ENCODE measurements at regions not wholly inside any gene's neighbourhood (a gene's known extent, or its start where the extent isn't known, plus 50 kb on each side); places are given as distances from the start of the nearest gene placed in this dataset.

DNA sequence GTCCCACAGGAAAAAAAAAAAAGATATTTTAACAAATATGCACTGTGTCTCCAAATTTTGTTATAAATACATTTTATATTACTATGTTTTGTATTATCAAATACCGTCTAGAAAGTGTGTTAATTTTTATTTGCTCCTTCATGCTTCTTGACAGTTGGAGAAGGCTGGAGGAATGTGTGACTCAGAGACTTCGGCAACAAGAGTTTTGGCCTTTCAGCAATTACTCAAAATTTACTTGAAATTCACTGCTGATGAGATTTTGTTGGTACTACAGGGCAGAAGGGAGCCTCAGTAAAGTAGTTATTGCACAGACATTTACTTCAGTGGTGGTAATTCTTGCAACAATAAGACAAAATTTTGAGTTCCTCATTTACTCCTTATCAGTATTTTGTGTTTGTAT lies 2164.0 kb downstream of the PCDH7 start:
- Histone ChIP-seq H3K27me3 (replicated peaks in 1 of 4; ENCODE audit: control insufficient read depth in 3 of 4, extremely low read depth in 1 of 4, insufficient read depth in 3 of 4, low read length in 3 of 4) (no peaks in the 10 kb centered on the region), H2BK120ac (replicated peaks; ENCODE audit: low read depth, low read length) (no peak overlapping the region), H2BK5ac (ENCODE audit: low read depth, low read length) (no peak overlapping the region), H3K18ac (ENCODE audit: extremely low read depth, low read length) (no peak overlapping the region), H3K4me2 (ENCODE audit: insufficient read depth in 1 of 2, low read depth in 2 of 2, low read length in 2 of 2) (no peak overlapping the region), H3K79me1 (ENCODE audit: low read depth, low read length) (no peaks in the 10 kb centered on the region), H2BK20ac (ENCODE audit: low read length) (no peak overlapping the region), H3K27ac (ENCODE audit: low read depth, low read length) (no peak overlapping the region), H3K79me2 (ENCODE audit: control insufficient read depth in 1 of 2, insufficient read depth in 2 of 2, low read length in 2 of 2) (no peaks in the 10 kb centered on the region), H3K14ac (ENCODE audit: insufficient read length) (no peak overlapping the region), H2BK15ac (ENCODE audit: low read length) (no peak overlapping the region), H3K56ac (replicated peaks; ENCODE audit: insufficient read length, low read depth, low read length) (no peak overlapping the region), H3K9me3 (ENCODE audit: insufficient read depth in 2 of 2, low read depth in 1 of 2, low read length in 1 of 2) (no peaks in the 10 kb centered on the region), H3K23me2 (ENCODE audit: low read depth, low read length) (no peaks in the 10 kb centered on the region), H2BK12ac (ENCODE audit: low read depth, low read length) (no peak overlapping the region), H2AFZ (ENCODE audit: low read length) (no peak overlapping the region), H3K4ac (replicated peaks; ENCODE audit: insufficient read length, low read depth, low read length) (no peak overlapping the region), H3K9ac (replicated peaks in 1 of 4; ENCODE audit: extremely low read depth in 1 of 4, low read depth in 3 of 4, low read length in 3 of 4) (no peak overlapping the region), H2AK5ac (ENCODE audit: low read depth, low read length) (no peak overlapping the region), H3K23ac (ENCODE audit: insufficient read length) (no peak overlapping the region), H3K36me3 (ENCODE audit: control insufficient read depth in 2 of 4, insufficient read depth in 4 of 4, low read length in 3 of 4) (no peaks in the 10 kb centered on the region), H4K8ac (ENCODE audit: extremely low read depth, insufficient read depth, low read length) (no peak overlapping the region), H4K20me1 (replicated peaks in 1 of 2; ENCODE audit: control insufficient read depth in 1 of 2, insufficient read depth in 2 of 2, low read length in 2 of 2) (no peaks in the 10 kb centered on the region), H4K91ac (replicated peaks; ENCODE audit: insufficient read length, low read length) (no peak overlapping the region), H3K4me1 (replicated peaks in 1 of 4; ENCODE audit: control insufficient read depth in 3 of 4, insufficient read depth in 4 of 4, low read length in 3 of 4) (no peaks in the 10 kb centered on the region), H3K4me3 (ENCODE audit: extremely low read depth in 1 of 4, insufficient read depth in 2 of 4, low read depth in 3 of 4, low read length in 4 of 4) (no peak overlapping the region), H4K5ac (ENCODE audit: insufficient read length, low read depth, low read length) (no peak overlapping the region)
- 93% methylated on average over 2 of the region's 2 CpGs; no CpG with 5 or more reads in 1 of the 2 experiments for WGBS, 2 experiments (ENCODE audit: extremely low coverage in 1 of 2, insufficient coverage in 1 of 2, insufficient read length in 1 of 2, insufficient replicate concordance in 2 of 2, low coverage in 1 of 2, low lambda C conversion rate in 2 of 2, missing lambda C conversion rate in 1 of 2)
- DNase-seq (ENCODE audit: low read depth in 1 of 2, low spot score in 2 of 2) = no peak
- no peak for FAIRE-seq
- POLR2A ChIA-PET (ENCODE audit: partially characterized antibody) = no interaction called here
- TF ChIP-seq SP1 (IDR thresholded peaks at IDR 0.05; ENCODE audit: low read depth, low read length) (no peak), SIN3A (conservative IDR thresholded peaks at IDR 0.05 in 1 of 2, IDR thresholded peaks at IDR 0.05 in 1 of 2; ENCODE audit: low read depth in 1 of 2, low read length in 2 of 2) (no peak), ZNF274 (IDR thresholded peaks at IDR 0.05; ENCODE audit: borderline replicate concordance, extremely low read depth, low read length) (no peak), KDM4A (IDR thresholded peaks at IDR 0.05; ENCODE audit: low read depth, low read length, severe bottlenecking) (no peak), KDM5A (IDR thresholded peaks at IDR 0.05; ENCODE audit: low read length) (no peak), SAP30 (IDR thresholded peaks at IDR 0.05; ENCODE audit: insufficient read depth, insufficient replicate concordance, low read length) (no peak), MAFK (IDR thresholded peaks at IDR 0.05; ENCODE audit: low read depth, low read length) (no peak), FOSL1 (IDR thresholded peaks at IDR 0.05; ENCODE audit: insufficient read depth, low read depth, low read length) (no peak), TBP (IDR thresholded peaks at IDR 0.05; ENCODE audit: low read depth, low read length) (no peak)
- CTCF ChIA-PET (ENCODE audit: partially characterized antibody) = interaction anchor here (0.6 kb wide), 1 partner anchor 11 kb away, joined by 3 read pairs; no protein-coding TSS in a partner anchor
